ENCODE measurements at regions not wholly inside any gene's neighbourhood (a gene's known extent, or its start where the extent isn't known, plus 50 kb on each side); places are given as distances from the start of the nearest gene placed in this dataset.

GRCh38 chr11:28674433-28675103, 566.4 kb downstream of the METTL15 start:
- no peaks in the 10 kb centered on the region for H3K27me3 ChIP-seq
- H3K27ac ChIP-seq = no peak overlapping the region
- no peak for TF ChIP-seq CTCF (IDR thresholded peaks at IDR 0.05)
- intact Hi-C loops (cut with DNase I) = no loop called here
- no peak for ATAC-seq
- no peaks in the 10 kb centered on the region for H3K4me1 ChIP-seq
- H3K36me3 ChIP-seq = no peaks in the 10 kb centered on the region
- no peak overlapping the region for H3K4me3 ChIP-seq
- H3K9me3 ChIP-seq = no peaks in the 10 kb centered on the region
- peak in 2 of 4 donors; percentile 24 to 32 for DNase-seq

- Histone ChIP-seq H3K9me3 (no peaks in the 10 kb centered on the region), H3K4me3 (no peak overlapping the region), H3K27me3 (no peaks in the 10 kb centered on the region), H3K27ac (no peak overlapping the region), H3K4me1 (no peaks in the 10 kb centered on the region), H3K36me3 (no peaks in the 10 kb centered on the region)
- no peak for TF ChIP-seq CTCF (IDR thresholded peaks at IDR 0.05)
- no peak for ATAC-seq
- DNase-seq = no peak
- intact Hi-C loops (cut with DNase I) = no loop called here
Measured at GRCh38 chr11:28673691-28674432, 565.7 kb downstream of the METTL15 start.

- Histone ChIP-seq H3K4me1 (no peaks in the 10 kb centered on the region), H3K36me3 (no peaks in the 10 kb centered on the region), H3K9me3 (no peaks in the 10 kb centered on the region), H3K27ac (no peak overlapping the region), H3K27me3 (no peaks in the 10 kb centered on the region), H3K4me3 (no peak overlapping the region)
- ATAC-seq (no peak), DNase-seq (no peak)
- no peak for TF ChIP-seq CTCF (IDR thresholded peaks at IDR 0.05)
- intact Hi-C loops (cut with DNase I) = no loop called here
Measured at GRCh38 chr11:28671274-28671673, 563.1 kb downstream of the METTL15 start.

- no peak for TF ChIP-seq CTCF (IDR thresholded peaks at IDR 0.05)
- Histone ChIP-seq H3K27me3 (no peaks in the 10 kb centered on the region), H3K27ac (no peak overlapping the region), H3K4me1 (no peaks in the 10 kb centered on the region), H3K36me3 (no peaks in the 10 kb centered on the region), H3K9me3 (no peaks in the 10 kb centered on the region), H3K4me3 (no peak overlapping the region)
- DNase-seq = no peak
- ATAC-seq = no peak
- intact Hi-C loops (cut with DNase I) = no loop called here
Measured at GRCh38 chr11:28666632-28667031, 558.4 kb downstream of the METTL15 start.

- no peak for DNase-seq
- no peaks in the 10 kb centered on the region for H3K27me3 ChIP-seq
- no peak overlapping the region for H3K4me3 ChIP-seq
- H3K9me3 ChIP-seq = no peaks in the 10 kb centered on the region
- H3K4me1 ChIP-seq = no peaks in the 10 kb centered on the region
- no peak overlapping the region for H3K27ac ChIP-seq
- ATAC-seq = no peak
- intact Hi-C loops (cut with DNase I) = no loop called here
- no peaks in the 10 kb centered on the region for H3K36me3 ChIP-seq
- no peak for TF ChIP-seq CTCF (IDR thresholded peaks at IDR 0.05)
Measured at GRCh38 chr11:28659716-28660348, 551.6 kb downstream of the METTL15 start.

Measured in left lung (tissue), 4 donors.